Activated CD4-positive, alpha-beta memory T cell treated with anti-CD3 and anti-CD28 coated beads for 36 hours (primary cell): ENCODE measurements at regions not wholly inside any gene's neighbourhood (a gene's known extent, or its start where the extent isn't known, plus 50 kb on each side); places are given as distances from the start of the nearest gene placed in this dataset.
"Not testable (repeated sequence)": the region's sequence is repeated elsewhere in the genome, so short reads cannot be mapped to it uniquely, and the experiment has no call there.

Experiments used
- CTCF ChIA-PET: fragments of 350-600 bp; sonication (Branson Sonifier 250); formaldehyde crosslinking; loops from one replicate; lab custom pipeline; 2021; ENCODE audit warnings: antibody characterized with exemption, inconsistent platforms; lab: Charles Lee
- POLR2A ChIA-PET: fragments of 350-600 bp; sonication (Branson Sonifier 250); formaldehyde crosslinking; loops from one replicate; lab custom pipeline; 2021; ENCODE audit warnings: antibody characterized with exemption; lab: Charles Lee
- DNase-seq: peaks from one replicate; pipeline ENCODE4 v3.0.0-alpha.2; 2020
- H3K27ac Mint-ChIP-seq: one replicate; pipeline ENCODE4 v1.8.0; 2021; ENCODE audit warnings: mixed read lengths
- H3K27me3 Mint-ChIP-seq: one replicate; pipeline ENCODE4 v1.8.0; 2021; ENCODE audit warnings: mixed read lengths
- H3K36me3 Mint-ChIP-seq: one replicate; pipeline ENCODE4 v1.8.0; 2021; ENCODE audit warnings: mixed read lengths
- H3K4me1 Mint-ChIP-seq: one replicate; pipeline ENCODE4 v1.8.0; 2021; ENCODE audit warnings: low read depth, mixed read lengths
- H3K4me3 Mint-ChIP-seq: one replicate; pipeline ENCODE4 v1.8.0; 2021; ENCODE audit warnings: mild to moderate bottlenecking, mixed read lengths
- H3K9me3 Mint-ChIP-seq: one replicate; pipeline ENCODE4 v1.8.0; 2021; ENCODE audit warnings: mixed read lengths
- intact Hi-C: fragments of 100-400 bp; cut with micrococcal nuclease; formaldehyde crosslinking; loops from one replicate; pipeline ENCODE4 v1.15.1; 2023

- H3K4me3 Mint-ChIP-seq, POLR2A ChIA-PET, intact Hi-C loops, DNase-seq, H3K27ac Mint-ChIP-seq, H3K9me3 Mint-ChIP-seq, H3K36me3 Mint-ChIP-seq, H3K27me3 Mint-ChIP-seq: not testable (repeated sequence)
- CTCF ChIA-PET: interaction anchor here (0.6 kb wide), 2 partner anchors 9 to 487 kb away, joined by 3 read pairs; no protein-coding TSS in a partner anchor
- H3K4me1 Mint-ChIP-seq: peaks cover 20% of the 10 kb centered on the region
Observed at GRCh38 chr11:67801397-67801796, 127.0 kb upstream of the ALDH3B2 start.

GRCh38 chr11:67800591-67800990 is 126.2 kb upstream of the ALDH3B2 start:
- H3K4me1 Mint-ChIP-seq: peaks cover 18% of the 10 kb centered on the region
- CTCF ChIA-PET, DNase-seq, POLR2A ChIA-PET, H3K9me3 Mint-ChIP-seq, H3K36me3 Mint-ChIP-seq, intact Hi-C loops, H3K4me3 Mint-ChIP-seq, H3K27me3 Mint-ChIP-seq, H3K27ac Mint-ChIP-seq: not testable (repeated sequence)

- intact Hi-C loops, H3K27me3 Mint-ChIP-seq, H3K9me3 Mint-ChIP-seq, H3K36me3 Mint-ChIP-seq, H3K27ac Mint-ChIP-seq, H3K4me3 Mint-ChIP-seq, CTCF ChIA-PET, POLR2A ChIA-PET: not testable (repeated sequence)
- peak; percentile 36 for DNase-seq
- peaks cover 18% of the 10 kb centered on the region for H3K4me1 Mint-ChIP-seq
Observed at GRCh38 chr11:67799808-67800207, 125.4 kb upstream of the ALDH3B2 start.

- H3K27me3 Mint-ChIP-seq, POLR2A ChIA-PET, H3K4me3 Mint-ChIP-seq, H3K27ac Mint-ChIP-seq, H3K9me3 Mint-ChIP-seq, intact Hi-C loops, DNase-seq, H3K4me1 Mint-ChIP-seq, H3K36me3 Mint-ChIP-seq: not testable (repeated sequence)
- CTCF ChIA-PET: interaction anchor here (0.6 kb wide), 1 partner anchor 512 kb away, joined by 4 read pairs; no protein-coding TSS in a partner anchor
Observed at GRCh38 chr11:67797726-67798521, 123.5 kb upstream of the ALDH3B2 start.

GRCh38 chr11:67795746-67796145 is 121.3 kb upstream of the ALDH3B2 start:
- H3K27me3 Mint-ChIP-seq: no peaks in the 10 kb centered on the region
- CTCF ChIA-PET: no interaction called here
- peaks cover 3% of the 10 kb centered on the region for H3K36me3 Mint-ChIP-seq
- intact Hi-C loops: no loop called here
- H3K4me3 Mint-ChIP-seq: no peak overlapping the region
- DNase-seq: no peak
- H3K9me3 Mint-ChIP-seq: no peaks in the 10 kb centered on the region
- H3K4me1 Mint-ChIP-seq: peaks cover 11% of the 10 kb centered on the region
- no peak overlapping the region for H3K27ac Mint-ChIP-seq
- POLR2A ChIA-PET: no interaction called here

GRCh38 chr11:67793750-67794149 is 119.3 kb upstream of the ALDH3B2 start:
- H3K27ac Mint-ChIP-seq, H3K4me3 Mint-ChIP-seq, H3K9me3 Mint-ChIP-seq, intact Hi-C loops, DNase-seq, CTCF ChIA-PET, POLR2A ChIA-PET, H3K36me3 Mint-ChIP-seq, H3K27me3 Mint-ChIP-seq: not testable (repeated sequence)
- H3K4me1 Mint-ChIP-seq: peaks cover 11% of the 10 kb centered on the region

- H3K36me3 Mint-ChIP-seq, H3K4me3 Mint-ChIP-seq, POLR2A ChIA-PET, H3K9me3 Mint-ChIP-seq, intact Hi-C loops, H3K27ac Mint-ChIP-seq, H3K27me3 Mint-ChIP-seq: not testable (repeated sequence)
- CTCF ChIA-PET: interaction anchor here (0.7 to 1.5 kb wide), 5 partner anchors 9 to 257 kb away, joined by 3 to 4 read pairs (median 3); partner anchors contain the start of gene NUDT8
- peaks cover 11% of the 10 kb centered on the region for H3K4me1 Mint-ChIP-seq
- DNase-seq: peak; percentile 68
Observed at GRCh38 chr11:67792273-67792990, 118.0 kb upstream of the ALDH3B2 start.

GRCh38 chr11:67791598-67792170 is 117.3 kb upstream of the ALDH3B2 start:
- DNase-seq, H3K27ac Mint-ChIP-seq, intact Hi-C loops, POLR2A ChIA-PET, H3K27me3 Mint-ChIP-seq, H3K9me3 Mint-ChIP-seq, H3K36me3 Mint-ChIP-seq, H3K4me3 Mint-ChIP-seq: not testable (repeated sequence)
- CTCF ChIA-PET: interaction anchor here (0.7 to 1.5 kb wide), 5 partner anchors 10 to 257 kb away, joined by 3 to 4 read pairs (median 3); partner anchors contain the start of gene NUDT8
- H3K4me1 Mint-ChIP-seq: peaks cover 11% of the 10 kb centered on the region

GRCh38 chr11:67788341-67788695 is 113.9 kb upstream of the ALDH3B2 start:
- H3K9me3 Mint-ChIP-seq, CTCF ChIA-PET, intact Hi-C loops, DNase-seq, H3K27ac Mint-ChIP-seq, H3K4me3 Mint-ChIP-seq, POLR2A ChIA-PET, H3K36me3 Mint-ChIP-seq, H3K27me3 Mint-ChIP-seq: not testable (repeated sequence)
- peaks cover 11% of the 10 kb centered on the region for H3K4me1 Mint-ChIP-seq

- H3K4me3 Mint-ChIP-seq, POLR2A ChIA-PET, H3K27me3 Mint-ChIP-seq, CTCF ChIA-PET, DNase-seq, intact Hi-C loops, H3K27ac Mint-ChIP-seq, H3K36me3 Mint-ChIP-seq, H3K9me3 Mint-ChIP-seq: not testable (repeated sequence)
- peaks cover 11% of the 10 kb centered on the region for H3K4me1 Mint-ChIP-seq
Observed at GRCh38 chr11:67787681-67788340, 113.4 kb upstream of the ALDH3B2 start.

- H3K27me3 Mint-ChIP-seq, H3K36me3 Mint-ChIP-seq, CTCF ChIA-PET, H3K4me3 Mint-ChIP-seq, intact Hi-C loops, POLR2A ChIA-PET, H3K4me1 Mint-ChIP-seq, H3K27ac Mint-ChIP-seq, H3K9me3 Mint-ChIP-seq, DNase-seq: not testable (repeated sequence)
Observed at GRCh38 chr11:67781967-67782366, 107.5 kb upstream of the ALDH3B2 start.

GRCh38 chr11:67781506-67781905 is 107.1 kb upstream of the ALDH3B2 start:
- intact Hi-C loops, CTCF ChIA-PET, H3K4me1 Mint-ChIP-seq, H3K36me3 Mint-ChIP-seq, H3K4me3 Mint-ChIP-seq, H3K27ac Mint-ChIP-seq, POLR2A ChIA-PET, H3K9me3 Mint-ChIP-seq, H3K27me3 Mint-ChIP-seq, DNase-seq: not testable (repeated sequence)
